SK-N-MC (cell line): ENCODE measurements at regions not wholly inside any gene's neighbourhood (a gene's known extent, or its start where the extent isn't known, plus 50 kb on each side); places are given as distances from the start of the nearest gene placed in this dataset.

ENCODE experiments used
- EZH2 ChIP-seq: fragments of 200-600 bp; sonication (generic); IDR thresholded peaks from one replicate; pipeline ENCODE4 v1.6.1; 2017; ENCODE audit warnings: antibody characterized with exemption
- FOXP2 ChIP-seq: optimal IDR thresholded peaks from 2 replicates; pipeline ENCODE3; 2011; ENCODE audit warnings: mild to moderate bottlenecking, moderate library complexity; ENCODE audit not compliant: insufficient read depth; ENCODE audit errors: extremely low read length, control extremely low read depth
- POLR2AphosphoS5 ChIP-seq: IDR thresholded peaks from 2 replicates; pipeline ENCODE4 v1.6.1; 2012; ENCODE audit warnings: mild to moderate bottlenecking, low read depth, low read length, borderline replicate concordance

DNA sequence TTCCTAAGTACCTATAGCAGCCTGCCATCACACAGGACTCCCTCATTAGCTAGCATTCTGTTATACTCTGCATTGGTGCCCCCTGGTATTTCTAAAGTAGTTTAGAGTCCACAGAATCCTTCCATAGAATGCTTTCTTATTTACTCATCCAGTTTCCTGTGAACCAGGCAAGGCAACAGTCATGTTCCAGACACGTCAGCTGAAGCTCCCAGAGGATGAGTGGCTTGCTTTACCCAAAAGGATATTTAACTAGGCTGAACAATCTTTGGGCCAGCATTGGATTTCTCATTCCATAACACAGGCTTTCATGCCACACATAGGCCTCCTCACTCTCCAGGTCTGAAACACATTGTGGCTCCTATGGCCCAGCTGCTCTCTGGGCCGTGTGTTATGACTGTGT, 203.8 kb upstream of the MAP3K7 start:
- TF ChIP-seq POLR2AphosphoS5: no peak
- no peak for TF ChIP-seq EZH2
- no peak for TF ChIP-seq FOXP2
